A549 (cell line): ENCODE measurements at regions not wholly inside any gene's neighbourhood (a gene's known extent, or its start where the extent isn't known, plus 50 kb on each side); places are given as distances from the start of the nearest gene placed in this dataset.
A peak's percentile ranks its signal among the peaks of the same experiment; 100 is the strongest.

ENCODE experiments used
- ATAC-seq, 2 experiments: fragments of 200-7000 bp in 1 of 2; fragments of >200 bp in 1 of 2; cut with Nextera tagmentation in 1 of 2; cut with Tn5 transposase in 1 of 2; 3 replicates each; pipeline versions ENCODE4 v1.8.0 to v1.9.1; 2018 to 2020; ENCODE audit warnings: mild to moderate bottlenecking in 1 of 2, moderate library complexity in 1 of 2
- CTCF ChIA-PET: fragments of 300-600 bp; sonication (Branson Sonifier 250); formaldehyde crosslinking; extraction: SDS; loops from one replicate; lab custom pipeline; 2021; ENCODE audit warnings: antibody characterized with exemption, inconsistent platforms; lab: Yijun Ruan, JAX
- POLR2A ChIA-PET: fragments of 350-600 bp; formaldehyde crosslinking; extraction: SDS; loops from one replicate; lab custom pipeline; 2021; ENCODE audit warnings: antibody characterized with exemption, inconsistent platforms; lab: Yijun Ruan, JAX
- DNase-seq, 2 experiments: peaks; one replicate each; pipeline versions ENCODE4 v3.0.0 to v3.0.0-alpha.2; 2011 to 2016; ENCODE audit warnings: low read depth in 1 of 2, low spot score in 1 of 2
- FAIRE-seq: peaks from 2 replicates; lab custom pipeline; 2011; peaks lifted over from hg19 to GRCh38; lab: Jason Lieb, UNC
- H3K27ac ChIP-seq, 2 experiments: fragments of >200 bp; sonication (Bioruptor Twin); formaldehyde crosslinking; 3 replicates each; pipeline ENCODE4 v1.5.1; 2016 to 2017
- H3K4me1 ChIP-seq: fragments of >200 bp; sonication (Bioruptor Twin); formaldehyde crosslinking; 3 replicates; pipeline ENCODE4 v1.6.1; 2016
- H3K4me2 ChIP-seq: fragments of >200 bp; sonication (Bioruptor Twin); formaldehyde crosslinking; 3 replicates; pipeline ENCODE4 v1.6.1; 2016
- H3K4me3 ChIP-seq: fragments of >200 bp; sonication (Bioruptor Twin); formaldehyde crosslinking; 3 replicates; pipeline ENCODE4 v1.5.1; 2016
- H3K9me3 ChIP-seq: fragments of >200 bp; sonication (Bioruptor Twin); formaldehyde crosslinking; 3 replicates; pipeline ENCODE4 v1.6.1; 2016
- BHLHE40 ChIP-seq: IDR thresholded peaks from 2 replicates; pipeline ENCODE4 v1.6.1; 2012; ENCODE audit warnings: low read depth, low read length, inconsistent platforms
- CEBPB ChIP-seq, 2 experiments: fragments of >200 bp in 1 of 2; sonication (Bioruptor Twin) in 1 of 2; formaldehyde crosslinking in 1 of 2; IDR thresholded peaks; 2 replicates each; pipeline ENCODE4 v1.6.1; 2012 to 2016
- FOXS1 ChIP-seq: fragments of 250-450 bp; sonication (Bioruptor Pico); IDR thresholded peaks from 2 replicates; pipeline ENCODE4 v1.5.0; 2020; ENCODE audit warnings: mild to moderate bottlenecking, moderate library complexity
- GATA3 ChIP-seq: IDR thresholded peaks from 2 replicates; pipeline ENCODE4 v1.6.1; 2012; ENCODE audit warnings: borderline replicate concordance
- HEYL ChIP-seq: fragments of 250-450 bp; sonication (Bioruptor Pico); IDR thresholded peaks from 2 replicates; pipeline ENCODE4 v1.8.0; 2021; ENCODE audit warnings: mild to moderate bottlenecking, moderate library complexity
- MAFK ChIP-seq: fragments of 450-650 bp; IDR thresholded peaks from 2 replicates; pipeline ENCODE4 v1.6.1; 2014; ENCODE audit not compliant: partially characterized antibody
- MYC ChIP-seq: IDR thresholded peaks from 2 replicates; pipeline ENCODE4 v1.6.1; 2012; ENCODE audit warnings: mild to moderate bottlenecking, inconsistent platforms, low read length, improper control_type of control experiment, borderline replicate concordance
- PHF8 ChIP-seq: fragments of 200-600 bp; sonication (generic); IDR thresholded peaks from 2 replicates; pipeline ENCODE4 v1.6.1; 2016; ENCODE audit warnings: low read depth, mild to moderate bottlenecking, antibody characterized with exemption, moderate library complexity, borderline replicate concordance
- POLR2AphosphoS2 ChIP-seq: conservative IDR thresholded peaks from 2 replicates; pipeline ENCODE4 v1.6.1; 2012; ENCODE audit warnings: low read length, improper control_type of control experiment, inconsistent platforms
- RAD21 ChIP-seq, 2 experiments: fragments of >200 bp in 1 of 2; sonication (Bioruptor Twin) in 1 of 2; formaldehyde crosslinking in 1 of 2; IDR thresholded peaks in 1 of 2; conservative IDR thresholded peaks in 1 of 2; 2 replicates in 1 of 2; 3 replicates in 1 of 2; pipeline ENCODE4 v1.6.1; 2012 to 2018; ENCODE audit warnings: inconsistent platforms in 1 of 2
- RARB ChIP-seq: fragments of 250-450 bp; sonication (Bioruptor Pico); IDR thresholded peaks from 2 replicates; pipeline ENCODE4 v1.8.0; 2021; ENCODE audit warnings: mild to moderate bottlenecking, moderate library complexity
- WGBS: methylation state at CpG from one replicate; pipeline ENCODE4 v1.1.6; 2017; ENCODE audit errors: missing lambda C conversion rate; 5-methylcytosine and 5-hydroxymethylcytosine counted together
- TF ChIP-seq, protein P1 (sequence below): fragments of 200-600 bp; sonication (generic); IDR thresholded peaks from 2 replicates; pipeline ENCODE4 v1.6.1; 2016; ENCODE audit warnings: antibody characterized with exemption, mild to moderate bottlenecking, moderate library complexity
- TF ChIP-seq, protein P2 (sequence below): fragments of >200 bp; sonication (Bioruptor Twin); formaldehyde crosslinking; IDR thresholded peaks from 3 replicates; pipeline ENCODE4 v1.6.1; 2016
- TF ChIP-seq, protein P3 (sequence below): IDR thresholded peaks from 2 replicates; pipeline ENCODE4 v1.6.1; 2012
- TF ChIP-seq, protein P4 (sequence below): fragments of >200 bp; sonication (Bioruptor Twin); formaldehyde crosslinking; IDR thresholded peaks from 3 replicates; pipeline ENCODE4 v1.5.1; 2016
- TF ChIP-seq, protein P5 (sequence below): fragments of 250-450 bp; sonication (Bioruptor Pico); IDR thresholded peaks from 2 replicates; pipeline ENCODE4 v1.5.0; 2020; ENCODE audit warnings: low read depth, mild to moderate bottlenecking, moderate library complexity

DNA sequence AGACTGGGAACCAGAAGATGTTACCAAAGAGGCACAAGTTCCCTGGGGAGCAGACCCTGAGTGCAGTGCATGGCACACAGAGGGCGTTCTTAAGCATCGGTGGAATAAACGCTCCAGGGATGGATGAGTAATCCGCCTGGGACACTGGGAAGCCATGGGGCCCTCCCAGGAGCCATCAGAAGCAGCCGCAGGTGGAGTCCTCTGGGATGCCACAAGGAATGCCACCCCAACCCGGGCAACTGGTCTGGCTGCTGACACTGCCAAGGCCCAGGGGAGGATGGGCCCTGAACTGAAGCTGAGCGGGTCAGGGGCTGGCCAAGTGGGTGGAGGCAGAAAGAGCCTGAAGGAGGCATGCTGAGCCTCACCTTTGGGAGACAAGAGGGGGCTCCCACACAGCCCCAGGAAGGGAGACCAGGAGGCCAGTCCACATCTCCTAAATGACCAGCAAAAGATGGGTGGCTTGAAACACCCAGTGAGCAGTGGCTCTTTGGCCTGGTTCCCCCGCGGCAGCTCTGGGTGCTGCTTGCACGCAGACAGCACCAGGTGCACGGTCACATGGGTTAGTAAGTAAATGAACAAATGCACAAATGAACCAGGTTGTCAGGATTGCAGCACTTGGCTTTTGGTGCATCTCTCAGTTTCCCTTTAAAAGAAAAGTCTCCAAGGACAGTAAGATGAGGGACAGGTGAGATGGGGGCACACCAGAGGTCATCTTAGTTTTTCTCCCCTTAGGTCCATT is 141.3 kb upstream of the ZMIZ1 start (continued):
- TF ChIP-seq, protein P1, sequence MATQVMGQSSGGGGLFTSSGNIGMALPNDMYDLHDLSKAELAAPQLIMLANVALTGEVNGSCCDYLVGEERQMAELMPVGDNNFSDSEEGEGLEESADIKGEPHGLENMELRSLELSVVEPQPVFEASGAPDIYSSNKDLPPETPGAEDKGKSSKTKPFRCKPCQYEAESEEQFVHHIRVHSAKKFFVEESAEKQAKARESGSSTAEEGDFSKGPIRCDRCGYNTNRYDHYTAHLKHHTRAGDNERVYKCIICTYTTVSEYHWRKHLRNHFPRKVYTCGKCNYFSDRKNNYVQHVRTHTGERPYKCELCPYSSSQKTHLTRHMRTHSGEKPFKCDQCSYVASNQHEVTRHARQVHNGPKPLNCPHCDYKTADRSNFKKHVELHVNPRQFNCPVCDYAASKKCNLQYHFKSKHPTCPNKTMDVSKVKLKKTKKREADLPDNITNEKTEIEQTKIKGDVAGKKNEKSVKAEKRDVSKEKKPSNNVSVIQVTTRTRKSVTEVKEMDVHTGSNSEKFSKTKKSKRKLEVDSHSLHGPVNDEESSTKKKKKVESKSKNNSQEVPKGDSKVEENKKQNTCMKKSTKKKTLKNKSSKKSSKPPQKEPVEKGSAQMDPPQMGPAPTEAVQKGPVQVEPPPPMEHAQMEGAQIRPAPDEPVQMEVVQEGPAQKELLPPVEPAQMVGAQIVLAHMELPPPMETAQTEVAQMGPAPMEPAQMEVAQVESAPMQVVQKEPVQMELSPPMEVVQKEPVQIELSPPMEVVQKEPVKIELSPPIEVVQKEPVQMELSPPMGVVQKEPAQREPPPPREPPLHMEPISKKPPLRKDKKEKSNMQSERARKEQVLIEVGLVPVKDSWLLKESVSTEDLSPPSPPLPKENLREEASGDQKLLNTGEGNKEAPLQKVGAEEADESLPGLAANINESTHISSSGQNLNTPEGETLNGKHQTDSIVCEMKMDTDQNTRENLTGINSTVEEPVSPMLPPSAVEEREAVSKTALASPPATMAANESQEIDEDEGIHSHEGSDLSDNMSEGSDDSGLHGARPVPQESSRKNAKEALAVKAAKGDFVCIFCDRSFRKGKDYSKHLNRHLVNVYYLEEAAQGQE, result no peak
- TF ChIP-seq RARB (CRISPR knock-in tag), result no peak

DNA sequence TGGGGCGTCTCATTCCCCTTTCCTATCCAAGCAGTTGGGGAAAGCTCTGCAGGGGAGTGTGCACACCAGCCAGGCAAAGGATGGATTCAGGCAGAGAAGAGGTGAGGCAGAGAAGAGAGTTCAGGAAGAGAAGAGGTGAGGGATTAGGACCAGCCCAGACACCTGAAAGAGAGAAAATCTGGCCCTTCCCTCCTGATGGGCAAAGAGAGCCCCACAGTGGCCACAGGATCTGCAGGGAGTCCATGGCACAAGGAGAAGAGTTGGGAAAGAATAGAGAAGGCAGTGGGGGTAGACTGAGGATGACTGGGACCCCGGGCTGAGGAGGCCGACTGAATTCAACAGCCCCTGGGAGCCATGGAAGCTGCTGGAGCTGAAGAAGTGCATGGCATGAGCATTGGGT is 140.4 kb upstream of the ZMIZ1 start:
- no peak for FAIRE-seq
- no peak overlapping the region for H3K4me3 ChIP-seq
- peaks cover 27% of the 10 kb centered on the region for H3K4me1 ChIP-seq
- H3K9me3 ChIP-seq, result no peaks in the 10 kb centered on the region
- CTCF ChIA-PET, result no interaction called here
- no peak overlapping the region for H3K4me2 ChIP-seq
- WGBS, result 60% methylated on average over 3 of the region's 3 CpGs
- ATAC-seq, result no peak
- DNase-seq, result no peak
- no peak overlapping the region for H3K27ac ChIP-seq
- TF ChIP-seq MAFK (no peak), RAD21 (conservative IDR thresholded peaks at IDR 0.05 in 1 of 2, IDR thresholded peaks at IDR 0.05 in 1 of 2) (0 out of 5 replicates have a peak, but pooled peaks of 1 of the 2 experiments have one; percentile 20)
- TF ChIP-seq, all 56 proteins: peak for 1
- POLR2A ChIA-PET, result no interaction called here

DNA sequence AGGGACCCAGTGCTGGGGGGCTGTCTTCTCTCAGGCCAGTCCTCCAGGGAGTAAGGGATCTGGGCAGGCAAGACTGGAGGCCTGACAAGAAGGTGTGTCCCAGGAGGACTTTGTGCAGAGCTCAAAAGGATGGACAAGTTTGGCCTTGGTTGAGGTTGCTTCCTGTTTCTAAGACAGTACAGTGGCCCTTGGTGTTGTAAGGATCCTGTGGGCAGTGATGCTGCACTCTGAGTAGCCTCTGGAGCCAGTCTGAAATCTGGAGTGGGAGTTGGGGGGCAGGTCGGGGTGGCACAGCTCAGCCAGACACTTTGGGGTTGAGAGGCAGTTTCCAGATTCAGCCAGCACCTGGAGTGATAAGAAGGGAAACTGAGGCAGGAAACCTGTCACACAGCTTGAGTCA is 139.2 kb upstream of the ZMIZ1 start:
- WGBS, result 11% methylated on average over 1 of the region's 1 CpG
- H3K4me3 ChIP-seq, result no peak overlapping the region
- FAIRE-seq, result no peak
- H3K4me1 ChIP-seq, result peaks cover 21% of the 10 kb centered on the region
- ATAC-seq, result no peak
- ChIA-PET CTCF (interaction anchor here (0.6 to 1.9 kb wide), 5 partner anchors 8 to 882 kb away, joined by 3 to 7 read pairs (median 3); no protein-coding TSS in a partner anchor), POLR2A (no interaction called here)
- no peak for DNase-seq
- H3K4me2 ChIP-seq, result no peak overlapping the region
- H3K27ac ChIP-seq, result no peak overlapping the region
- TF ChIP-seq GATA3, result no peak
- TF ChIP-seq, protein P2, sequence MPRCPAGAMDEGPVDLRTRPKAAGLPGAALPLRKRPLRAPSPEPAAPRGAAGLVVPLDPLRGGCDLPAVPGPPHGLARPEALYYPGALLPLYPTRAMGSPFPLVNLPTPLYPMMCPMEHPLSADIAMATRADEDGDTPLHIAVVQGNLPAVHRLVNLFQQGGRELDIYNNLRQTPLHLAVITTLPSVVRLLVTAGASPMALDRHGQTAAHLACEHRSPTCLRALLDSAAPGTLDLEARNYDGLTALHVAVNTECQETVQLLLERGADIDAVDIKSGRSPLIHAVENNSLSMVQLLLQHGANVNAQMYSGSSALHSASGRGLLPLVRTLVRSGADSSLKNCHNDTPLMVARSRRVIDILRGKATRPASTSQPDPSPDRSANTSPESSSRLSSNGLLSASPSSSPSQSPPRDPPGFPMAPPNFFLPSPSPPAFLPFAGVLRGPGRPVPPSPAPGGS, result no peak
- no peaks in the 10 kb centered on the region for H3K9me3 ChIP-seq

DNA sequence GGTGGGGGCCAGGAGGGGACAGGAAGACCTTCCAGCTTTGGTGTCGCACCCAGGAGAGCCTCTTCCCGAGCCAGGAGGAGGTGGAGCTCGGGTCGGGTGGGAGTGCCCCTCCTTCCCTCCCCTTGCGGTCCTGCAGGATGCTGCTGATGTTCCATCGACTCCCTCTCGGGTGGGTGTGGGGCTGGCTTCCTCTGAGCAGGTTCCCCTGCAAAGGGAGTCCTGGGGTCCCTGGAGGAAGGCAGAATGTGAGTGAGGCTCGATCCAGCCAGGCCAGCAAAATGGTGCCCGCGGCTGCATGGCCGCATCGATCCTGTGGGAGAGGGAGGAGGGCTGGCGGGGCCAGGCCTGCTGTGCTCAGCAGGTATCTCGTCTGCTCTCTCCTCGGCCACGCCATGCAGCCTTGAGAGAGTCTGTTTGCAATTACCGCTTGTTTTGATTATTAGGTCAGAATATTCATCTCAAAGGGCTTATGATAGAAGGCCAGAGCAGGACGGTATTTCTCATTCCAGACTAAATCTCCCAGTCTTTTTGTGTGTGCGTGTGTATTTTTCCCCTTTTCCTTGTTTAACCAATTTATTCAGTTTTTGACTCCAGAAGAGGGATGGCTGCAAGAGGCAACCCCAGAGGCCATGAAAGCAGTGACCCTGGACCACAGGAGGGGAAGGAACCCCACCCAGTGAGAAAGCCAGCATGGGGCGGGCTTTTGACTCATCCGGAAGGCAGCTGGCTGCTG is 137.3 kb upstream of the ZMIZ1 start:
- ATAC-seq (no peak; a peak in 1 of 6 replicates), FAIRE-seq (no peak), DNase-seq (no peak)
- TF ChIP-seq, protein P3, sequence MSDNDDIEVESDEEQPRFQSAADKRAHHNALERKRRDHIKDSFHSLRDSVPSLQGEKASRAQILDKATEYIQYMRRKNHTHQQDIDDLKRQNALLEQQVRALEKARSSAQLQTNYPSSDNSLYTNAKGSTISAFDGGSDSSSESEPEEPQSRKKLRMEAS, result no peak
- TF ChIP-seq CEBPB (IDR thresholded peaks at IDR 0.05) (no peak), PHF8 (no peak), HEYL (CRISPR knock-in tag) (no peak), MYC (no peak), POLR2AphosphoS2 (no peak), RARB (CRISPR knock-in tag) (no peak), BHLHE40 (no peak), FOXS1 (no peak)
- TF ChIP-seq, protein P4, sequence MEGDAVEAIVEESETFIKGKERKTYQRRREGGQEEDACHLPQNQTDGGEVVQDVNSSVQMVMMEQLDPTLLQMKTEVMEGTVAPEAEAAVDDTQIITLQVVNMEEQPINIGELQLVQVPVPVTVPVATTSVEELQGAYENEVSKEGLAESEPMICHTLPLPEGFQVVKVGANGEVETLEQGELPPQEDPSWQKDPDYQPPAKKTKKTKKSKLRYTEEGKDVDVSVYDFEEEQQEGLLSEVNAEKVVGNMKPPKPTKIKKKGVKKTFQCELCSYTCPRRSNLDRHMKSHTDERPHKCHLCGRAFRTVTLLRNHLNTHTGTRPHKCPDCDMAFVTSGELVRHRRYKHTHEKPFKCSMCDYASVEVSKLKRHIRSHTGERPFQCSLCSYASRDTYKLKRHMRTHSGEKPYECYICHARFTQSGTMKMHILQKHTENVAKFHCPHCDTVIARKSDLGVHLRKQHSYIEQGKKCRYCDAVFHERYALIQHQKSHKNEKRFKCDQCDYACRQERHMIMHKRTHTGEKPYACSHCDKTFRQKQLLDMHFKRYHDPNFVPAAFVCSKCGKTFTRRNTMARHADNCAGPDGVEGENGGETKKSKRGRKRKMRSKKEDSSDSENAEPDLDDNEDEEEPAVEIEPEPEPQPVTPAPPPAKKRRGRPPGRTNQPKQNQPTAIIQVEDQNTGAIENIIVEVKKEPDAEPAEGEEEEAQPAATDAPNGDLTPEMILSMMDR, result no peak
- TF ChIP-seq, protein P5, sequence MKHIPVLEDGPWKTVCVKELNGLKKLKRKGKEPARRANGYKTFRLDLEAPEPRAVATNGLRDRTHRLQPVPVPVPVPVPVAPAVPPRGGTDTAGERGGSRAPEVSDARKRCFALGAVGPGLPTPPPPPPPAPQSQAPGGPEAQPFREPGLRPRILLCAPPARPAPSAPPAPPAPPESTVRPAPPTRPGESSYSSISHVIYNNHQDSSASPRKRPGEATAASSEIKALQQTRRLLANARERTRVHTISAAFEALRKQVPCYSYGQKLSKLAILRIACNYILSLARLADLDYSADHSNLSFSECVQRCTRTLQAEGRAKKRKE (CRISPR knock-in tag), result no peak
- ChIA-PET CTCF (interaction anchor here (1.8 kb wide), 1 partner anchor 23 kb away, joined by 3 read pairs; no protein-coding TSS in a partner anchor), POLR2A (no interaction called here)
- 0 out of 6 replicates have a peak overlapping the region, but pooled peaks of 1 of the 2 experiments have one; percentile 17 for H3K27ac ChIP-seq
- 80% methylated on average over 21 of the region's 21 CpGs for WGBS
- no peak overlapping the region for H3K4me3 ChIP-seq
- H3K4me2 ChIP-seq, result no peak overlapping the region
- no peaks in the 10 kb centered on the region for H3K9me3 ChIP-seq
- H3K4me1 ChIP-seq, result peaks cover 15% of the 10 kb centered on the region; the same call in 2 of the 3 replicates
